NCI-H748 treated with DMSO at 0.1 percent for 48 hours (cell line): ENCODE measurements at regions not wholly inside any gene's neighbourhood (a gene's known extent, or its start where the extent isn't known, plus 50 kb on each side); places are given as distances from the start of the nearest gene placed in this dataset.
"Not testable (repeated sequence)": the region's sequence is repeated elsewhere in the genome, so short reads cannot be mapped to it uniquely, and the experiment has no call there.

Source experiments
- DNase-seq: peaks from one replicate; lab custom pipeline; 2025; lab: John Stamatoyannopoulos, UW

- no peak for DNase-seq
Measured at GRCh38 chr6:145068577-145068976, 666.7 kb downstream of the EPM2A start.

GRCh38 chr6:145069966-145070365 lies 665.4 kb downstream of the EPM2A start:
- no peak for DNase-seq

GRCh38 chr6:145070791-145071190 lies 664.5 kb downstream of the EPM2A start:
- DNase-seq: no peak

- no peak for DNase-seq
Measured at GRCh38 chr6:145071836-145072235, 663.5 kb downstream of the EPM2A start.

GRCh38 chr6:145073811-145074210 lies 661.5 kb downstream of the EPM2A start:
- no peak for DNase-seq

- DNase-seq: no peak
Measured at GRCh38 chr6:145074805-145075204, 660.5 kb downstream of the EPM2A start.

- no peak for DNase-seq
Measured at GRCh38 chr6:145075425-145075824, 659.9 kb downstream of the EPM2A start.

- no peak for DNase-seq
Measured at GRCh38 chr6:145076115-145076841, 659.0 kb downstream of the EPM2A start.

GRCh38 chr6:145077382-145077781 lies 657.9 kb downstream of the EPM2A start:
- no peak for DNase-seq

GRCh38 chr6:145080651-145081050 lies 654.7 kb downstream of the EPM2A start:
- no peak for DNase-seq

GRCh38 chr6:145081677-145082076 lies 653.6 kb downstream of the EPM2A start:
- no peak for DNase-seq

GRCh38 chr6:145082359-145082758 lies 653.0 kb downstream of the EPM2A start:
- no peak for DNase-seq

- no peak for DNase-seq
Measured at GRCh38 chr6:145086197-145086596, 649.1 kb downstream of the EPM2A start.

- no peak for DNase-seq
Measured at GRCh38 chr6:145087034-145087433, 648.3 kb downstream of the EPM2A start.

GRCh38 chr6:145090801-145091585 lies 644.3 kb downstream of the EPM2A start:
- DNase-seq: no peak

GRCh38 chr6:145091586-145092142 lies 643.7 kb downstream of the EPM2A start:
- DNase-seq: no peak

- DNase-seq: no peak
Measured at GRCh38 chr6:145092554-145092953, 642.8 kb downstream of the EPM2A start.

- no peak for DNase-seq
Measured at GRCh38 chr6:145093226-145093625, 642.1 kb downstream of the EPM2A start.

- DNase-seq: no peak
Measured at GRCh38 chr6:145096846-145097245, 638.5 kb downstream of the EPM2A start.

GRCh38 chr6:145098127-145098526 lies 637.2 kb downstream of the EPM2A start:
- not testable (repeated sequence) for DNase-seq

- DNase-seq: no peak
Measured at GRCh38 chr6:145099713-145100112, 635.6 kb downstream of the EPM2A start.

GRCh38 chr6:145110109-145110508 lies 625.2 kb downstream of the EPM2A start:
- no peak for DNase-seq

- not testable (repeated sequence) for DNase-seq
Measured at GRCh38 chr6:145111407-145111806, 623.9 kb downstream of the EPM2A start.
